Left renal pelvis (tissue), 4 donors: ENCODE measurements at regions not wholly inside any gene's neighbourhood (a gene's known extent, or its start where the extent isn't known, plus 50 kb on each side); places are given as distances from the start of the nearest gene placed in this dataset.
"Not testable (repeated sequence)": the region's sequence is repeated elsewhere in the genome, so short reads cannot be mapped to it uniquely, and the experiment has no call there.

Experiments
- DNase-seq, 4 donors: peaks; one replicate each; pipeline ENCODE4 v3.0.0-alpha.2; 2013; ENCODE audit warnings: low read depth in 4 of 4, low spot score in 3 of 4

- no peak for DNase-seq
These were observed 348.2 kb downstream of the RWDD3 start for GRCh38 chr1:95582191-95582590.

DNA sequence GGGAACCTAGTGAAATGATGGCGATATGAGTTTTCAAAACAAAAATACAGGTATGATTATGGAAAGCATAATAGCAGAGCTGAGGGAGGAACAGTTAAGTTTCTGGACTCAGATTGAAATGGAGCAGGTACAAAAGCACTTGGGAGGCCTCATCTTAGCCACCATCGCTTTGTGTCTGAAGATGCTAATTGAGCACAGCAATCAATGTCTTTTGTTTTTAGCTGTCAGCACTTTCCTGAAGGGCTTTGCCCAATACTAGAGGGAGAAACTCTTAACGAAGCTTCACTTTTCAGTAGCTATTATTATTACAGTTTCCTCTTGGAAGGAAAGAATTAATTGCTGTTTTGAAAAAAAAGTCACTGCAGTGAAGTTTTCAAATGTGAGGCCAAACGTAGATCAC is 348.7 kb downstream of the RWDD3 start:
- DNase-seq: no peak

GRCh38 chr1:95583661-95584210 is 349.7 kb downstream of the RWDD3 start:
- DNase-seq: no peak

- no peak for DNase-seq
These were observed 350.3 kb downstream of the RWDD3 start for GRCh38 chr1:95584315-95584714.

GRCh38 chr1:95604771-95605170 is 370.8 kb downstream of the RWDD3 start:
- DNase-seq: no peak

DNA sequence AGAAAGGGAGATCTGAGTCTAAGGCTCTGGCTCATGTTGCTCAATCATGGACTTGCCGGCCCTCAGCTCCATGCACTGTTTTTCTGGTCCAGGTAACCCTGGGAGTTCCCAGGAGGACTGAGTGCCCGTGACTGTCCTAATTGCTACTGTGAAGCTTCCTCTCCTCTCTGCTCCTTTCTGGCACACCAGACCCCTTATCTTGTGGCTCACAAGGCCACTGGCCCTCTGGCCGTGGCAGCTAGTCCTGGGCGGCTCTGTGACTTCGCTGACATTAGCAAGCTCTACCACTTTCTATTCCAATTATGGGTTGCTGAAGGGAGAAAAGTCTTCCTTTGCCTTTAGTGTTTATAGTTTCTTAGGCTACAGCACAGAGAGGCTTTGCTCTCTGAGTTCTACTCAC is 380.2 kb downstream of the RWDD3 start:
- no peak for DNase-seq

DNA sequence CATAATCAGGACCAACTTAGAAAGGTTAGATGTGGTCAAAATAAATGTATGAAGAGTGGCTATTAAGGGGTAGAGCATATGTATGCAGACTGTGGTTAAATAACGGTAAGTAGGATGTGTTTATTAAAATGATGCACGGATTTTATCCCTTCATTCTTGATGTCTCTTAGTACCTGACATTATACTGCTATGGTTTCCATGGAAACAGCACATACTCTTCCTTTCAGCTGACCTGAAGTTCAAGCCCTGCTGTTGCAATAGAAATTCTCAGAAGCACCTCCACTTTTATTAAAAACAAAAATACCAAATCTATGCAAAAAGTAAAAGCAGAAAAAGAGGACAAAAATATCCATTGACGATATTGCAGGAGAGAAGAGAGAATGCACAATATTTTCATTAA is 381.4 kb downstream of the RWDD3 start:
- DNase-seq: no peak

DNA sequence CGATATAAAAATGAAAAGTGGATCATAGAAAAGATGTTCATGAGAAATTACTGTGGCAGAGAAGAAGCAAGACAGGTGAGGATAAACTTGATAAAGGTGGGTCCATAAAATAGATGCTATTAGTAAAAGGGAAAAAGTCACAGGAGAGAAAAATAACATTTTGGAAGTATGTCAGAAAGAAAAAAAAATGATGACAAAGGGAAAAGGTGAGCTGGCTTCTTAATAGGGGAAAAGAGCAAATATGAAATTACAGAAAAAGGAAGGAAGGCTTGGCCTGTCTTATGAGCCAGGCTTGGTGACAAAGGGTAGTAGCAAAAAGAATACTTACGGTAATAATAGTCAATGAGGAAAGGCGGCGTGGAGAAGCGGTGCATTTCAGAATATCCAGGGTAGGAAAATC is 386.1 kb downstream of the RWDD3 start:
- DNase-seq: no peak

- DNase-seq: no peak
These were observed 388.6 kb downstream of the RWDD3 start for GRCh38 chr1:95622609-95623008.

- DNase-seq: no peak
These were observed 391.2 kb downstream of the RWDD3 start for GRCh38 chr1:95625224-95625623.

GRCh38 chr1:95627244-95627643 is 393.2 kb downstream of the RWDD3 start:
- DNase-seq: no peak

GRCh38 chr1:95631695-95632094 is 397.7 kb downstream of the RWDD3 start:
- no peak for DNase-seq

DNA sequence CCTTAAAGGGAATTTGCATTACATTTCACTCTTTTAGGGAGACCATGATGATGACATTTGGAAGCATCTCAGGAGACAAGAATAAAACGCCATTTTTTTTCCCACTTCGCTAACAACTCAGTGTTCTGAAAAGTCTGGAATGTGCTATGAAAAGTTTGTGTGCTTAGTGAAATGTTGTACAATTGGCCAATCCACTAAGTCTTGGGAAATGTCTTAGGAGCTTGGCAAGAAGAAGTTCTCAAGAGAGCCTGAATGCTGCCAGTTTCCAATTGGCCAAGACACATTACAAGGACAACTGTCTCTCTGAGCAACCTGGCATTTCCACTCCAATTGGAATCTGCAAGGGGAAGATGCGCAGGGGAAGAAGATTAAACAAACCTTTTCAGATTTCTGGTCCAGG is 401.8 kb downstream of the RWDD3 start:
- no peak for DNase-seq

DNA sequence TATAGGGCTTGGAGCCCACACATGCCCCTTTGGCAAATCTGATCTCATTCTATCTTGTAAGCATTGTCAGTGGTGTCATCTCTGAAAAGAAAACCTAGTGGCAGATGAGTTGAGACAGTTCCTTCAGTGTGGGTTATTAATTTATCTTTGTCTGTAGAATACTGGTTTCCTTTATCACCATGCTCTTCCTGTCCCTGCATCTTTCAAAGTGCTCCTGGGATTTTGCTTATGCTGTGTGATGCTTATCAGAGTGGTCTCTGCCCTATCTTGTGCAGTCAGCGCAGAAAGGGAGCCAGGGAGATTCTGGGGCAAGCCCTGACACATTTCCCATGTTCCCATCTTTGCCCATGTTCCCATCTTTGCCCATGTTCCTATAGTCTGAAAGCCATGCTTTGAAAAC is 402.9 kb downstream of the RWDD3 start:
- DNase-seq: no peak

DNA sequence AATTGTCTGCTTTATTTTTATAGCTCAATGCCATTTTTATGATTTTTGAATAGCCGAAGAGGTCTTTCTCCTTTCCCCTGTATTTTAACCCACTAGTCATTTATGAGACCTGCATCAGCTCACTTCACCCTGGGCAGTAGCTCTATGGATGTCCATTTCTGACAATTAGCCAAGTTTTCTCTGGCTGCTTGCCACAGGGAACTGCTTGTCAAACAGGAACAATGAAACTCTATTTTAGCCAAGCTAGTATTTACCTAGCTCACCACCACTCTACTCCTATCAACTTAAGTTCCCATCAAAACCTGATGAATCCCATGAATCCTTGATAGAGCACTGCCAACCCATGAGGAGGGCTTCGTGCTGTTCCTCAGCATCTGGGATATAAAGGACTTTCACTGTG is 406.7 kb downstream of the RWDD3 start:
- no peak for DNase-seq

- DNase-seq: no peak
These were observed 407.4 kb downstream of the RWDD3 start for GRCh38 chr1:95641386-95641785.

GRCh38 chr1:95642035-95642434 is 408.0 kb downstream of the RWDD3 start:
- no peak for DNase-seq

- DNase-seq: no peak
These were observed 409.1 kb downstream of the RWDD3 start for GRCh38 chr1:95643071-95643470.

- DNase-seq: not testable (repeated sequence)
These were observed 411.1 kb downstream of the RWDD3 start for GRCh38 chr1:95645126-95645525.

DNA sequence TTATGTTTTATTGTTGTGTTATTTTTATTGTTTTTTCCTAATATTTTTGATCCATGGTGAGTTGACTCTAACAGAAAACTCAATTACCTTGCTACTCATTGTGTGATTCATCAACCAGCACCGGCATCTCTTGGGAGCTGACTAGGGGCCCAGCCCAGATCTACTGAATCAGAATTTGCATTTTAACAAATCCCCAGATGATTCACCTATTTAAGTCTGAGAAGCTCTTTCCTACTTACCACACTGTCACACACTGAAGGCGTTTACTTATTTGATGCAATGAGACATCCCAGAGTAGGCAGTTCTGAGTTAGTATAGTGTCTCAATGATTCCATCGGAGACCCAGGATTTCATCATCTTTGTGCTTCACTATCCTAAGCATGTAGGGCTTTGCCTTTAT is 416.6 kb downstream of the RWDD3 start:
- DNase-seq: no peak

DNA sequence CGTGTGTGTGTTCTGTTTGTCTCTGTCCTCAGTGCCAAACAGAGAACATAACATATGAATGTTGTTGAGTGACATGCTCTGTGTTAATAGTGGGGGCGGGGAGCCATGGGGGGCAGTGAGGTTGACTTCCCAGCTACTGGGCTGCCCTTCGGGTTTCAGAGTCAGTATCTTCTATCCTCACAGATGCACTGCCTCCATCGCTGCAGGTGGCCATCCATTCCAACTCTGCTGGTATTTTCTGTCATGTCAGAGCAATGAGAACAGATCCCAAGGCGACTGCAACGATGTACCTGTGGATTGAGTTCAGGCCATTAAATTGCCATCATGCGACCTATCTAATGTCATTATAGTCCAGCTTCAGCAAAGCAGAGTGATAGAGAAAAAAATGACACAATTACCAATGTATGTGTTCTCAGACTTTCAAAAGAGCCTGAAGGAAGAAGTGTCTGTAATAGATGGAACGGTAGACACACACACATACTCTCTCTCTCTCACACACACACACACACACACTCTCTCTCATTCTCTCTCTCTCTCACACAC is 418.5 kb downstream of the RWDD3 start:
- no peak for DNase-seq

- DNase-seq: no peak
These were observed 419.6 kb downstream of the RWDD3 start for GRCh38 chr1:95653618-95654017.

DNA sequence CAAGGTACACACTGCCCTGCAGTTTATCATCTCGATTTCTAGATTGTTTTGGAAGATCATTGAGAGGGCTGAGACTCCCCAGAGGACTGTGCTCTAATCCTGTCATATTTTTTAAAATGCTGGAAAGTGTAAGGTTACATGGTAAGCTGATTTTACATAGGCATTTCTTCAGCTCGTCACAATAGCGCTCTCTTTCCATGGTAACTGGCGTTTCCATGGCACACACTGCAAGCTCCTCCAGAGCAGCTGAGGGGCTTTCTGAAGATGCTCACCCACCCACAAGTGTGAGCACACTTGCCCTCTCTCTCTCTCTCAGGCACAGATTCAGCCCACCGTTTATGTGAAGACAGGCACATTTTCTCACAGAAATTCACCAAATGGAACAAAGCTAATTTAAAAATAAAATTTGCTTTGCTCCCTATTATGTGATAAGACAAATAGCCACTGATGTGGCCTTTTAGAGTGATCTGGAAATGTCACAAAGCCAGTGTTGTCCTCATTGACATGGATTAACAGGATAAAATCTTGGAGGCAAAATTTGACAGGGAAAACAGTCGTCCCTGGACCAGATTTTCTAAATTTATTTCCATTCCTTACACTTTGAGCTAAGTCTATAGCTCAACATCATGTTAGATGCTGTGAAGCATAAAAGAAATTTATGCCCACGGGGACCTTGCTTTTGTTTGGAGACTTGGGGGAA is 421.5 kb downstream of the RWDD3 start:
- no peak for DNase-seq
